OCI-LY3 (cell line): ENCODE measurements at regions not wholly inside any gene's neighbourhood (a gene's known extent, or its start where the extent isn't known, plus 50 kb on each side); places are given as distances from the start of the nearest gene placed in this dataset.

ENCODE experiments used
- H2AFZ ChIP-seq: fragments of 200-600, 300-600 bp; shearing (Covaris generic); 2 replicates; pipeline ENCODE4 v1.6.0; 2014; ENCODE audit warnings: antibody characterized with exemption, low read depth, low read length
- H3K27ac ChIP-seq: fragments of 200-600, 300-600 bp; sonication (generic); 2 replicates; pipeline ENCODE4 v1.5.1; 2014; ENCODE audit warnings: mild to moderate bottlenecking, low read length, moderate library complexity, mixed read lengths
- H3K27me3 ChIP-seq: fragments of 200-600, 300-600 bp; sonication (generic); 2 replicates; pipeline ENCODE4 v1.6.1; 2014; ENCODE audit warnings: low read depth, low read length, mixed read lengths
- H3K36me3 ChIP-seq: fragments of 200-600, 300-600 bp; sonication (generic); replicated peaks from 2 replicates; pipeline ENCODE3; 2014; ENCODE audit warnings: low read depth, low read length, mixed read lengths
- H3K4me1 ChIP-seq: fragments of 300-600, 200-600 bp; sonication (generic); 2 replicates; pipeline ENCODE4 v1.6.1; 2014; ENCODE audit warnings: low read length, mixed read lengths
- H3K4me2 ChIP-seq: fragments of 200-600, 300-600 bp; sonication (generic); 2 replicates; pipeline ENCODE4 v1.6.1; 2014; ENCODE audit warnings: low read length, mixed read lengths
- H3K4me3 ChIP-seq: fragments of 300-600, 200-600 bp; sonication (generic); 2 replicates; pipeline ENCODE4 v1.5.1; 2014; ENCODE audit warnings: antibody characterized with exemption, mild to moderate bottlenecking, low read length, moderate library complexity
- H3K79me2 ChIP-seq: fragments of 300-600, 200-600 bp; shearing (Covaris generic); 2 replicates; pipeline ENCODE4 v1.6.1; 2014; ENCODE audit warnings: mild to moderate bottlenecking, low read length, mixed read lengths
- H3K9ac ChIP-seq: fragments of 300-600, 200-600 bp; shearing (Covaris generic); 2 replicates; pipeline ENCODE4 v1.6.0; 2014; ENCODE audit warnings: mild to moderate bottlenecking, low read length, moderate library complexity
- H3K9me3 ChIP-seq: fragments of 200-600, 300-600 bp; shearing (Covaris generic); 2 replicates; pipeline ENCODE4 v1.6.1; 2014; ENCODE audit warnings: low read length, mixed read lengths; ENCODE audit not compliant: insufficient read depth
- H4K20me1 ChIP-seq: fragments of 200-600, 300-600 bp; sonication (generic); 2 replicates; pipeline ENCODE4 v1.6.1; 2016; ENCODE audit warnings: low read length, mixed read lengths; ENCODE audit not compliant: insufficient read depth
- CTCF ChIP-seq: fragments of 200-600, 300-600 bp; sonication (generic); IDR thresholded peaks from 2 replicates; pipeline ENCODE4 v1.5.1; 2014; ENCODE audit warnings: antibody characterized with exemption, low read length, low read depth
- EZH2phosphoT487 ChIP-seq: fragments of 200-600 bp; shearing (Covaris generic); IDR thresholded peaks from 2 replicates; pipeline ENCODE4 v1.6.1; 2018; ENCODE audit warnings: antibody characterized with exemption, mixed run types, low read depth

GRCh38 chr18:38634117-38634516 is 1068.5 kb upstream of the CELF4 start:
- Histone ChIP-seq H3K36me3 (no peaks in the 10 kb centered on the region), H3K4me2 (no peak overlapping the region), H3K27me3 (no peaks in the 10 kb centered on the region), H3K4me3 (no peak overlapping the region), H4K20me1 (no peaks in the 10 kb centered on the region), H3K9ac (no peak overlapping the region), H3K9me3 (no peaks in the 10 kb centered on the region), H3K79me2 (no peaks in the 10 kb centered on the region), H3K4me1 (no peaks in the 10 kb centered on the region), H2AFZ (no peak overlapping the region), H3K27ac (no peak overlapping the region)
- no peak for TF ChIP-seq CTCF
- TF ChIP-seq EZH2phosphoT487, result no peak

GRCh38 chr18:38633333-38633732 is 1067.7 kb upstream of the CELF4 start:
- Histone ChIP-seq H3K9ac (no peak overlapping the region), H3K36me3 (no peaks in the 10 kb centered on the region), H3K4me2 (no peak overlapping the region), H3K27me3 (no peaks in the 10 kb centered on the region), H4K20me1 (no peaks in the 10 kb centered on the region), H3K27ac (no peak overlapping the region), H2AFZ (no peak overlapping the region), H3K9me3 (no peaks in the 10 kb centered on the region), H3K4me3 (no peak overlapping the region), H3K79me2 (no peaks in the 10 kb centered on the region), H3K4me1 (no peaks in the 10 kb centered on the region)
- no peak for TF ChIP-seq CTCF
- TF ChIP-seq EZH2phosphoT487, result no peak

- no peaks in the 10 kb centered on the region for H3K9me3 ChIP-seq
- no peaks in the 10 kb centered on the region for H3K27me3 ChIP-seq
- peaks cover 7% of the 10 kb centered on the region for H3K36me3 ChIP-seq
- no peaks in the 10 kb centered on the region for H3K79me2 ChIP-seq
- no peak overlapping the region for H3K4me2 ChIP-seq
- no peak overlapping the region for H3K9ac ChIP-seq
- peaks cover 3% of the 10 kb centered on the region; the same call in 1 of the 2 replicates for H3K4me1 ChIP-seq
- H3K27ac ChIP-seq, result no peak overlapping the region
- no peak overlapping the region for H3K4me3 ChIP-seq
- no peak overlapping the region for H2AFZ ChIP-seq
- no peak for TF ChIP-seq CTCF
- TF ChIP-seq EZH2phosphoT487, result no peak
- H4K20me1 ChIP-seq, result no peaks in the 10 kb centered on the region
These were observed 1053.5 kb upstream of the CELF4 start for GRCh38 chr18:38619129-38619528.

GRCh38 chr18:38616306-38616705 is 1050.7 kb upstream of the CELF4 start:
- no peaks in the 10 kb centered on the region for H4K20me1 ChIP-seq
- TF ChIP-seq EZH2phosphoT487 (no peak), CTCF (no peak)
- H3K27ac ChIP-seq, result no peak overlapping the region
- H3K36me3 ChIP-seq, result peaks cover 27% of the 10 kb centered on the region
- no peak overlapping the region for H2AFZ ChIP-seq
- H3K4me2 ChIP-seq, result no peak overlapping the region
- no peak overlapping the region for H3K9ac ChIP-seq
- no peaks in the 10 kb centered on the region for H3K27me3 ChIP-seq
- H3K9me3 ChIP-seq, result no peaks in the 10 kb centered on the region
- H3K79me2 ChIP-seq, result no peaks in the 10 kb centered on the region
- H3K4me3 ChIP-seq, result no peak overlapping the region
- peaks cover 24% of the 10 kb centered on the region for H3K4me1 ChIP-seq
